ENCODE measurements at regions not wholly inside any gene's neighbourhood (a gene's known extent, or its start where the extent isn't known, plus 50 kb on each side); places are given as distances from the start of the nearest gene placed in this dataset.
"Not testable (repeated sequence)": the region's sequence is repeated elsewhere in the genome, so short reads cannot be mapped to it uniquely, and the experiment has no call there.

DNA sequence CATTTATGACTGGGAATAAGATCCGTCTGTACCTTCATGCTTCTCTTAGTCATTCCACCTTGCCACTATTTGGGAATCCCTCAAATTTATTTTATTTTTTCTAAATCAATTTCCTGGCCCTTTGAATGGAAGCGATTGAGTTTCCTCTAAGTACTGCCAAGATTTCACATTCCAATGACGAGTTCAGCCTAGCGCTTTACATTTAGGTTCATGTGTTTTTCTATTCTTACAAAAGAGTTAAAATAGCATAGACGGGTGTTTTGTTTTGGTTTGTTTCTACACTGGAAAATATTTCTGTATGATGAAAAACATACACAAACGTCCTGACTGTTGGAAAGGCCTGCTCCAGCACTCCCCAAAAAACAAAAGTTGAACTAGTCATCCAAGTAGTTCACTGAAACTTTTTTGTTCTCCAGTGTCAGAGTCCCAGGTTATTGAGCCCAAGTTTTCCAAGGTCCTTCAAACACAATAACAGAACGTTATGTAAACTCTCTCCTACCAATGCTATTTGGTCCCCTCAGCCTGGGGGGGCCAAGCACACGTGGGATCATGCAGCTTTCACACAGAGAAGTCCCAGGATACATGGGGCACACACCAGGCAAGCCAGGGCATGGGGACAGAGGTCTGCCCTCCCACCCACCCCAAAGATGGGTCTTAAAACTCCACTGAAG is 74.8 kb upstream of the FOXN3 start:
- DNase-seq (ENCODE audit: low spot score): no peak

DNA sequence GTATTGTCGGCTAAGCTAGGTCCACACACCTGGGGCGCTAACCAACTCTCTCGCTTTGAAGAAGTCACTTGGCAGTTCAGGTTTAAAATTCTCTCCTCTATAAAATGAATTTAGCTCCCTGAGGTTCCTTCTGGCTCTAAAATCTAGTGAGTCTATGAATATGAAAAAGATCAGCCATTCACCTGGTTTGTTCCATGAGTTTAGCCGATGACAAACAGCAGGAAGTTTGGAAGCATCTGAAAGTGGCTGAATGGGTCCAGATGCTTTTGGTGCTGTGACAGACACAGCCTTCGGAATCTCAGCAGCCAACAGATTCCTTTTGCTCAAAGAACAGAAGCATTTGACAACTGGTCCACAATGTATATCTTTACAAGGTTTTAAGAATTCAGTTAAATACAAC is 73.4 kb upstream of the FOXN3 start:
- no peak for DNase-seq (ENCODE audit: low spot score)

GRCh38 chr14:89489761-89490437 is 72.9 kb upstream of the FOXN3 start:
- no peak for DNase-seq (ENCODE audit: low spot score)

- no peak for DNase-seq (ENCODE audit: low spot score)
Measured at GRCh38 chr14:89486961-89487360, 69.9 kb upstream of the FOXN3 start.

GRCh38 chr14:89486505-89486904 is 69.5 kb upstream of the FOXN3 start:
- DNase-seq (ENCODE audit: low spot score): no peak

DNA sequence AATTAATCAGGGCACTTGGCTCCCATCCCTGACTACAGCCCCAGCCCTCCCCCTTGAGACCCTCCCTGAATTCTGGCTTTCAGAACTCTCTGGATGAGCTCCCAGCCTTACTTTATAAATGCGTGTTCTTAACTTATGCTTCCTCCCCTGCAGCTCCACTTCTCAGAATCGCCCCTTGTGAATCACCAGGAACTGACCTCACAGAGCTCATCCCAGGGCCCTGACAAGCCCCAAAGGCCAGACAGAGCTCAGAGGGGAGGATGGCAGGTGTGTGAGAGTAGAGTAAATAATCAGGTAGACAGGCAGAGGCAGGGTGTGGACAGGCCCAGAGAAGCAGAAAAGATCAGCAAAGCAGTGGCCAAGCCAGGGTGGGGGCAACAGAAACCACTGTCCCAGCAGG is 68.2 kb upstream of the FOXN3 start:
- DNase-seq (ENCODE audit: low spot score): no peak

DNA sequence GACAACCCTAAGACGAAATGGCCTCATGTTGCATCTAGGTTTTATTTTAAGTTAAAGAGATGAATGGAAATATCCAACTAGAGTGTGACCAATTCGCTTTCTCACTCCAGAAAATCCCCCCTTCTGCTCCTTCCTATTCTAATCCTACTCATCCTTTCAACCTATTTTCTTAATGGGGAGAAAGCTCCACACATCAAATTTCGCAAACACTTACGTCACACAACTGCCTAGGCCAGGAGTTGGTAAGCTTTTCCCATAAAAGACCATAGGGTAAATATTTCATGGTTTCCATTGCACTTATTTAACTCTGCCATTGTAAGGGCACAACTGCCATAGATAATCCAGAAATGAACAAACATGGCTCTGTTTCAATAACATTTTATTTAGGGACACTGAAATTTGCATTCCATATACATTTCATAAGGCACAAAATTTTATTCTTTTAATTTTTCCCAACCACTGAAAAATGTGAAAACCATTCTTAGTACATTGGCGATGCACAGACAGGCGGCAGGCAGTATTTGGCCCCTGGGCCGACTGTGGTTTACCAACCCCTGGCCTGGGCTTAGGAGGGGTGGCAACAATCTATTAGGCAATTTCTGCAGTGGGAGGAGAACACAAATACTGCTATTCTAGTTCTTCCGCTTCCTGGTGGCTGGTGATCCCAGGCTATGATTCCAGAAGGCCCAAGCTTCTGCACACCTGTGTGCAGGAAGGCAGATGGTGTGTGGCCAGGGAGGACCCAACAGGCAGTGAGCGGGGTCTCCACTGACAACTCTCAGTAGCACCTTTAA is 67.2 kb upstream of the FOXN3 start:
- no peak for DNase-seq (ENCODE audit: low spot score)

DNA sequence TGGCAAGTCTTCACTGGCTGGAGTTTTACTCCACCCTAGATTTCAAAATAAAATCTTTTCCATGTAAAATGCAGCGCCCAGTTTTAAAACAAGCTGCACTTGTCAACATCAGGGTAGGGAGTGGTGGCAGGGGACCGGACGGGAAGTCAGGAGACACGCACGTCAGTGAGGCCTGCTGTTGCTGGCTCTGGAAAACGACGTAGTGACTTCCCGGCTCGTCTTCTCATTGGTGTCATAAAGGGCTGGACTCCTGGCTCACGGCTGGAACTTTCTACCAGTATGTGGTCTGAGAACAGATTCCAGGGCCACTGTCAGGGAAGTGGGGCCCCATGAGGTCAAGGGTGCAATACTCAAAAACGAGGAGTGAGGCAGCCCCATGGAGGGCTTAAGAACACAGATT is 64.2 kb upstream of the FOXN3 start:
- no peak for DNase-seq (ENCODE audit: low spot score)

- no peak for DNase-seq (ENCODE audit: low spot score)
Measured at GRCh38 chr14:89480278-89480677, 63.2 kb upstream of the FOXN3 start.

DNA sequence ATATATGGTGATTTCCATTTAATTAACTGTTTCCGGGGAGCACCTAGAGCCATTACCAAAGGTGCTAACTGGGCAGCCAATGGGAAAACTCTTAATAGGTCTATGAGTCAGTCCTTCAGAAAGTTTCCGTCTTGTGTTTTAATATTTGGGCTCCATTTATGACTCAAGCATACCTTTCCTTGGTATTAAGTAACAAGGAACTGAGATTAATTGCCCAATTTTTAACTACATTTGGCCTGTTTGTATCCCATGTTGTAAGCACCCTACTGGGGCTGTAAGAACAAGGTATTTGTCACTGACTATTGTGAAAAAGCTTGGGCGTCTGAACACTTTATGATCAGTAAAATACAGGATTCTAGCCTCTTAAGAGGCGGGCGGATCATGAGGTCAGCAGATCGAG is 62.8 kb upstream of the FOXN3 start:
- DNase-seq (ENCODE audit: low spot score): no peak

DNA sequence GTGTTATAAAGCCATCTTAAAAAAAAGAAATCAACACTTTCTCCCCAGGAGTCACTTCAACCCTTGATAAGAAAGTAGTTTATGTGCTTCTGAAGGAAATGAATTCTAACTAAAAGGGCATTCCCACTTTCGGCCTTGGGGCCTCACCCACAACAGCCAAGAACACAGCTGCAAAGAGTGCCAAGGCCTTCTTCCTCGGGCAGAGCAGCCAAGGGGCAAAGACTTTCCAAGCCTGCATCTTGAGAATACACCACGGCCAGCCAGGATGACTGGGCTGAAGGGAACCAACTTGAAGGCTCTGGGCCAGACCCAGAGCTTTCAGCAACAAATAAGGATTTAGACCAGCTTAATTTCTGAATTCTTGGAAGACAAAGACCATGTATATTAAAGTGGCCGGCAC is 60.4 kb upstream of the FOXN3 start:
- DNase-seq (ENCODE audit: low spot score): no peak

DNA sequence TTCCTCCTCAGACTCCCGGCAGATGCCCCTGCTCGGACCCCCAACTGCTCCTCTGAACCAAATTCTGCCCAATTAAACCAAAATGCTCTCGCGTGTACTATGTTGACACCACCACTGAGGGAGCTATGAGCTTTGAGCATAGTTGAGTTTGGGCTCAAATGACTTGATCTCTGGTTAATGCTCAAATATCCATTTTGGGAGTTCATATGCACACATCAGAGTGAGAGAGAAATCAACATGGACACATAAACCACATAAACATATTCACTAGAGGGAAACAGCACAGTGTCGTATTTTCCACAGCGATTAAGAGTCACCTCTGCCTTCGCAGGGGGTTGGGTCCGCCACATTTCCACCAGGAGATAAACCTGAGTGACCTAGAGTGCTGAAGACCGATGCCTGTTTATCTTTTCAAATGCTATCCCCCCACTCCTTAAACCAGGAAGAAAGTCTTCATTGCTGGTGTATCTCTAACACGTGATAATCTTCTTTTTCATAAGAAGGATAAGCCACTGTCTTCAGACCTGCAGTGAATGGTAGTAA is 59.4 kb upstream of the FOXN3 start:
- no peak for DNase-seq (ENCODE audit: low spot score)

GRCh38 chr14:89474464-89474863 is 57.4 kb upstream of the FOXN3 start:
- DNase-seq (ENCODE audit: low spot score): no peak

GRCh38 chr14:89473989-89474388 is 57.0 kb upstream of the FOXN3 start:
- DNase-seq (ENCODE audit: low spot score): no peak

DNA sequence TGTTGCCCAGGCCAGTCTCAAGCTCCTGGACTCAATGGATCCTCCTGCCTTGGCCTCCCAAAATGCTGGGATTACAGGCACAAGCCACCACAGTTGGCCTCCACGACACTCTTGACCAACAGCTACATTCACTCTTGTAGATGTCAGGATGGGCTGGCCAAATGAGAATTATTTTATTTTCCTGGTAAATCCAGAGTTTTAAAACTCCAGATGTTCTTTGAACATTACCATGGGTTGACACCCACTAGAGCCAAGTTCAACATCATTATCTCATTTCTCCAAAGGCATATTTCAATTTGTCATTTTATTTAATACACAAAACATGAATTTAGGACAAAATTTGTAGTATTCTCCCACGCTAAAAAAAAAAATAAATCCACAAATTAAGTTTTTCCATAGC is 56.5 kb upstream of the FOXN3 start:
- no peak for DNase-seq (ENCODE audit: low spot score)

DNA sequence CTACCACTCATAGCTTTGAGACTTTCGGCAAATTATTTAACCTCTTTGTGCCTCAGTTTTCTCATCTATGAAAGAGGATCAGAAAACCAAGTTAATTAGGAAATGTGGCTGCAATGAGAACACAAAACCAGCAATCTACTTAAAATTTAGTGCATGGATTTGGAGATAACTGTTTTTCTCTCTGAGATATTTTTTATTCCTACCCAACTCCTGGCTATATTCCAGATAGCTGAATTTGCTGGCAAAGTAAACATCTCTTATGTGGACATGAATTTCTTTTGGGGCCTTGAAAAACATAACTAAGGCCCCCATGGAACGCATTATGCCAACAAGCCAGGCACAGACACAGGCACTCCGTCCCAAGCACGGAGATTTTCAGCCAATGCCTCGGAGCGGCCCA is 53.4 kb upstream of the FOXN3 start:
- peak; percentile 19 for DNase-seq (ENCODE audit: low spot score)

- peak; percentile 61 for DNase-seq (ENCODE audit: low spot score)
Measured at GRCh38 chr14:89469210-89470198, 52.5 kb upstream of the FOXN3 start.

- no peak for DNase-seq (ENCODE audit: low spot score)
Measured at GRCh38 chr14:89468566-89468965, 51.5 kb upstream of the FOXN3 start.

GRCh38 chr14:89468030-89468429 is 51.0 kb upstream of the FOXN3 start:
- DNase-seq (ENCODE audit: low spot score): not testable (repeated sequence)

DNA sequence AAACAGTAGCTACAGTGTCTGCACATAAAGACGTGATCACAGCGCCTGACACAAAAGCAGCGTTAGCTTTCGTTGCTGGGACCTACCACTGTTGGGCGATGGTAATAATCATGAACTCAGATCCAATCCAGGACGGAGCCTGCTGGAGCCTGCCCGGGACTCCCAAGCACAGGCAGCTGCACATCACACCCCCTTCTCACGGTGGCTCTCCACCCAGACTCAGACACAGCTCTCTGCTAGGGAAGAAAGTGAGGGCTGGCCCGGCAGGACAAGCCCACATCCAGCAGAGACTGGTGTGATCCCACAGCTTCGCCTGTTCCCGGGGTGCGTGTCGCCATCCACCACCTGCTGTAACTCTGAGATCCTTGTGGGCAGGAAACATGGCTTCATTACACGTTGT is 49.9 kb upstream of the FOXN3 start:
- DNase-seq (ENCODE audit: low spot score): no peak

All from hematopoietic multipotent progenitor cell treated with erythropoietin and hydrocortisone succinate and interleukin-3 and kit ligand, for 15 days (in vitro differentiated cells).